Hepatocyte (in vitro differentiated cells): ENCODE measurements at regions not wholly inside any gene's neighbourhood (a gene's known extent, or its start where the extent isn't known, plus 50 kb on each side); places are given as distances from the start of the nearest gene placed in this dataset.

ENCODE experiments used
- EZH2 ChIP-seq: fragments of 200-600 bp; sonication (generic); IDR thresholded peaks from 2 replicates; pipeline ENCODE4 v1.6.1; 2016; ENCODE audit warnings: antibody characterized with exemption, mild to moderate bottlenecking, borderline replicate concordance
- TF ChIP-seq, protein P1 (sequence below): fragments of 200-600 bp; sonication (generic); IDR thresholded peaks from 2 replicates; pipeline ENCODE4 v1.5.1; 2016; ENCODE audit warnings: antibody characterized with exemption, mild to moderate bottlenecking; ENCODE audit not compliant: poor library complexity

- TF ChIP-seq, protein P1, sequence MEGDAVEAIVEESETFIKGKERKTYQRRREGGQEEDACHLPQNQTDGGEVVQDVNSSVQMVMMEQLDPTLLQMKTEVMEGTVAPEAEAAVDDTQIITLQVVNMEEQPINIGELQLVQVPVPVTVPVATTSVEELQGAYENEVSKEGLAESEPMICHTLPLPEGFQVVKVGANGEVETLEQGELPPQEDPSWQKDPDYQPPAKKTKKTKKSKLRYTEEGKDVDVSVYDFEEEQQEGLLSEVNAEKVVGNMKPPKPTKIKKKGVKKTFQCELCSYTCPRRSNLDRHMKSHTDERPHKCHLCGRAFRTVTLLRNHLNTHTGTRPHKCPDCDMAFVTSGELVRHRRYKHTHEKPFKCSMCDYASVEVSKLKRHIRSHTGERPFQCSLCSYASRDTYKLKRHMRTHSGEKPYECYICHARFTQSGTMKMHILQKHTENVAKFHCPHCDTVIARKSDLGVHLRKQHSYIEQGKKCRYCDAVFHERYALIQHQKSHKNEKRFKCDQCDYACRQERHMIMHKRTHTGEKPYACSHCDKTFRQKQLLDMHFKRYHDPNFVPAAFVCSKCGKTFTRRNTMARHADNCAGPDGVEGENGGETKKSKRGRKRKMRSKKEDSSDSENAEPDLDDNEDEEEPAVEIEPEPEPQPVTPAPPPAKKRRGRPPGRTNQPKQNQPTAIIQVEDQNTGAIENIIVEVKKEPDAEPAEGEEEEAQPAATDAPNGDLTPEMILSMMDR: no peak
- no peak for TF ChIP-seq EZH2
These were observed 459.8 kb downstream of the METTL4 start for GRCh38 chr18:2111456-2111855.
